Body of pancreas (tissue), 4 donors: ENCODE measurements at regions not wholly inside any gene's neighbourhood (a gene's known extent, or its start where the extent isn't known, plus 50 kb on each side); places are given as distances from the start of the nearest gene placed in this dataset.

ENCODE experiments used
- CTCF ChIP-seq, 7 experiments: fragments of 450-650 bp in 4 of 7; fragments of 200-600 bp in 3 of 7; sonication (generic) in 3 of 7; IDR thresholded peaks; one replicate each; pipeline ENCODE4 v1.5.1; 2016 to 2019; ENCODE audit warnings: antibody characterized with exemption in 7 of 7
- POLR2A ChIP-seq, 3 donors: fragments of 450-650 bp; IDR thresholded peaks; one replicate each; pipeline ENCODE4 v1.6.1; 2016; ENCODE audit warnings: antibody characterized with exemption in 3 of 3, mild to moderate bottlenecking in 2 of 3

- TF ChIP-seq CTCF (IDR thresholded peaks at IDR 0.05) (peak; percentile 68 to 90 (median 82)), POLR2A (IDR thresholded peaks at IDR 0.05) (no peak)
Measured at GRCh38 chr7:45259966-45260646, 102.5 kb downstream of the RAMP3 start.
